ENCODE measurements at regions not wholly inside any gene's neighbourhood (a gene's known extent, or its start where the extent isn't known, plus 50 kb on each side); places are given as distances from the start of the nearest gene placed in this dataset.
A peak's percentile ranks its signal among the peaks of the same experiment; 100 is the strongest.

DNA sequence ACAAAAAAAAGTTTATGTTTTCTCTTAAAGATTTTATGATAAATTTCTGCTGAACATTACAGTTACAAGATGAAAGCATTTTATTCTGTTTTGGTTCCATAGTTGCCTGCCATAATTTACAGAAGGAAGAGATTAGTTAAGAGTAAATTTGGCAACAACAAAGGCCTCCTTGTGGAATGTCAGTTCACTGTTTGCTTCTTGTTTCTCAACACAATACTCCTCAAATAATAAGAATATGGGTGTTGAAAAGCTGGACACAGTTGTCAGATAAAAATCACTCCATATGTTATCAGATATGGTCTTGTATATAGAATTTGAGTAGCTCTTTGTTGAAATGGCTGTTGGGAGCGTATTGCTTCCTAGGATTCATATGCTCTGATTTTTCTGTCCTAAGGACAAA, 359.5 kb downstream of the CPS1 start:
- no peak for ATAC-seq
- TF ChIP-seq SRF (IDR thresholded peaks at IDR 0.05; ENCODE audit: low read depth) (no peak), ZNF274 (IDR thresholded peaks at IDR 0.05; ENCODE audit: low read depth, low read length) (no peak), ZFX (IDR thresholded peaks at IDR 0.05) (no peak), ZBTB33 (IDR thresholded peaks at IDR 0.05; ENCODE audit: extremely low read depth, insufficient replicate concordance, low read length) (no peak), SIN3A (IDR thresholded peaks at IDR 0.05; ENCODE audit: low read depth) (no peak), EZH2phosphoT487 (IDR thresholded peaks at IDR 0.05; ENCODE audit: borderline replicate concordance) (no peak), TCF7L2 (IDR thresholded peaks at IDR 0.05; ENCODE audit: borderline replicate concordance, extremely low read depth, insufficient read depth, insufficient read length) (no peak)
- H2AFZ ChIP-seq (ENCODE audit: low read depth, low read length, poor library complexity, severe bottlenecking) = no peak overlapping the region
- no peaks in the 10 kb centered on the region for H3K27me3 ChIP-seq (ENCODE audit: insufficient read depth, low read length)
- H3K79me2 ChIP-seq (ENCODE audit: insufficient read depth, low read length) = no peaks in the 10 kb centered on the region
- ChIA-PET CTCF (no interaction called here), POLR2A (no interaction called here), RAD21 (ENCODE audit: low non-redundant PET in 1 of 2, low total read pairs in 2 of 2, uncharacterized antibody in 2 of 2, unreplicated experiment in 2 of 2) (no interaction called here)
- no peak for DNase-seq (ENCODE audit: low read depth, low spot score)
- no peak overlapping the region for H3K27ac ChIP-seq (ENCODE audit: low read depth, low read length)
- H4K20me1 ChIP-seq (ENCODE audit: insufficient read depth) = no peaks in the 10 kb centered on the region
- intact Hi-C loops (cut with micrococcal nuclease) = no loop called here
- no peak overlapping the region for H3K4me2 ChIP-seq (ENCODE audit: low read length)
- no peak overlapping the region for H3K4me3 ChIP-seq (replicated peaks in 1 of 2; ENCODE audit: low read depth in 1 of 2, low read length in 2 of 2)
- H3K9ac ChIP-seq (ENCODE audit: low read length) = no peak overlapping the region
- H3K9me2 ChIP-seq (ENCODE audit: insufficient read depth) = no peaks in the 10 kb centered on the region; the same call in 1 of the 2 replicates
- no peaks in the 10 kb centered on the region for H3K36me3 ChIP-seq (ENCODE audit: control insufficient read depth in 1 of 2, insufficient read depth in 2 of 2, low read length in 2 of 2)
- no TSS peak for BruUV-seq (replicated peaks)
- H3K9me3 ChIP-seq (ENCODE audit: control insufficient read depth in 1 of 2, insufficient read depth in 1 of 2, low read depth in 1 of 2, low read length in 2 of 2) = no peaks in the 10 kb centered on the region
- H3K4me1 ChIP-seq (ENCODE audit: control insufficient read depth in 1 of 2, insufficient read depth in 2 of 2, low read length in 2 of 2) = no peaks in the 10 kb centered on the region

DNA sequence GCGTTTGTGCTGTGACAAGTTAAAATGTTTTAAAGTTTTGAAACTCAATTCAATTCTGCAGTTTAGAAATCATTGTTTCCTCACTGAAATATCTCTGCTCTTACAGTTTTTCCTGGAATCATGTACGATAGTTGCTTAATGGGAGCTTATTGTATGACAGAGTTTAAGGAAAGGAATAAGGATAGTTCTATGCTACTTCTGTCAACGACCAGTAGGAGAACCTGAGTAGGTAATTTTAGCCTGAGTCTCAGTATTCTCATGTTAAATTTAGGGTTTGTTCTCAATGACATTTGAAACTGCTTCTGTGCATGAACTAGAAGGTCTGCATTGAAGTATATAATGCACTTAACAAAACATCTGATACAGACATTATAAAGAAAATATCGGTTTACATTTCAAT, 361.1 kb downstream of the CPS1 start:
- H3K9me2 ChIP-seq (ENCODE audit: insufficient read depth) = no peaks in the 10 kb centered on the region; the same call in 1 of the 2 replicates
- no peak overlapping the region for H3K4me3 ChIP-seq (replicated peaks in 1 of 2; ENCODE audit: low read depth in 1 of 2, low read length in 2 of 2)
- no peaks in the 10 kb centered on the region for H3K79me2 ChIP-seq (ENCODE audit: insufficient read depth, low read length)
- H3K36me3 ChIP-seq (ENCODE audit: control insufficient read depth in 1 of 2, insufficient read depth in 2 of 2, low read length in 2 of 2) = no peaks in the 10 kb centered on the region
- RAD21 ChIA-PET (ENCODE audit: low non-redundant PET in 1 of 2, low total read pairs in 2 of 2, uncharacterized antibody in 2 of 2, unreplicated experiment in 2 of 2) = no interaction called here
- no peak overlapping the region for H3K27ac ChIP-seq (ENCODE audit: low read depth, low read length)
- peak overlapping the region; percentile 13 for H2AFZ ChIP-seq (ENCODE audit: low read depth, low read length, poor library complexity, severe bottlenecking)
- no TSS peak for BruUV-seq (replicated peaks)
- H4K20me1 ChIP-seq (ENCODE audit: insufficient read depth) = no peaks in the 10 kb centered on the region
- H3K9ac ChIP-seq (ENCODE audit: low read length) = no peak overlapping the region
- no peak overlapping the region for H3K4me2 ChIP-seq (ENCODE audit: low read length)
- CTCF ChIA-PET = no interaction called here
- no peaks in the 10 kb centered on the region for H3K9me3 ChIP-seq (ENCODE audit: control insufficient read depth in 1 of 2, insufficient read depth in 1 of 2, low read depth in 1 of 2, low read length in 2 of 2)
- intact Hi-C loops (cut with micrococcal nuclease) = no loop called here
- DNase-seq (ENCODE audit: low read depth, low spot score) (no peak), ATAC-seq (peak; percentile 52; the same call in 1 of the 2 replicates)
- H3K27me3 ChIP-seq (ENCODE audit: insufficient read depth, low read length) = no peaks in the 10 kb centered on the region
- POLR2A ChIA-PET = no interaction called here
- no peaks in the 10 kb centered on the region for H3K4me1 ChIP-seq (ENCODE audit: control insufficient read depth in 1 of 2, insufficient read depth in 2 of 2, low read length in 2 of 2)
- TF ChIP-seq ZBTB33 (IDR thresholded peaks at IDR 0.05; ENCODE audit: extremely low read depth, insufficient replicate concordance, low read length) (no peak), CTCF (IDR thresholded peaks at IDR 0.05 in 2 of 3, conservative IDR thresholded peaks at IDR 0.05 in 1 of 3; ENCODE audit: borderline replicate concordance in 1 of 3, insufficient read depth in 1 of 3, low read depth in 2 of 3, low read length in 2 of 3) (0 out of 6 replicates have a peak, but pooled peaks of 1 of the 3 experiments have one; percentile 22), CEBPB (IDR thresholded peaks at IDR 0.05; ENCODE audit: low read depth) (no peak)

Data from HCT116 (cell line).